HEK293T (cell line): ENCODE measurements at regions not wholly inside any gene's neighbourhood (a gene's known extent, or its start where the extent isn't known, plus 50 kb on each side); places are given as distances from the start of the nearest gene placed in this dataset.

Source experiments
- CTCF ChIA-PET: fragments of 350-600 bp; formaldehyde crosslinking; extraction: SDS; loops from one replicate; lab custom pipeline; 2021; ENCODE audit warnings: antibody characterized with exemption, inconsistent platforms; lab: Yijun Ruan, JAX
- POLR2A ChIA-PET: fragments of 350-600 bp; formaldehyde crosslinking; extraction: SDS; loops from one replicate; lab custom pipeline; 2020; ENCODE audit warnings: antibody characterized with exemption, inconsistent platforms; lab: Yijun Ruan, JAX
- DNase-seq: peaks from one replicate; pipeline ENCODE4 v3.0.0; 2012; ENCODE audit warnings: mixed read lengths; ENCODE audit errors: extremely low spot score
- ARNT ChIP-seq: fragments of 450-650 bp; IDR thresholded peaks from 2 replicates; pipeline ENCODE4 v1.6.1; 2017; ENCODE audit warnings: mild to moderate bottlenecking
- BHLHE40 ChIP-seq: fragments of 450-650 bp; IDR thresholded peaks from 2 replicates; pipeline ENCODE4 v1.6.1; 2016; ENCODE audit warnings: mild to moderate bottlenecking, moderate library complexity, borderline replicate concordance
- CTBP1 ChIP-seq: fragments of 450-650 bp; IDR thresholded peaks from 2 replicates; pipeline ENCODE4 v1.6.1; 2016; ENCODE audit warnings: borderline replicate concordance
- ELF4 ChIP-seq: fragments of 450-650 bp; IDR thresholded peaks from 2 replicates; pipeline ENCODE4 v1.6.1; 2017; ENCODE audit warnings: antibody characterized with exemption
- FOXA1 ChIP-seq: fragments of 450-650 bp; IDR thresholded peaks from 2 replicates; pipeline ENCODE4 v1.6.1; 2016; ENCODE audit warnings: mild to moderate bottlenecking
- FOXK2 ChIP-seq: fragments of 450-650 bp; IDR thresholded peaks from 2 replicates; pipeline ENCODE4 v1.6.1; 2016; ENCODE audit warnings: mild to moderate bottlenecking
- FOXM1 ChIP-seq: fragments of 450-650 bp; IDR thresholded peaks from 2 replicates; pipeline ENCODE4 v1.6.1; 2017; ENCODE audit warnings: mild to moderate bottlenecking, borderline replicate concordance
- HDGF ChIP-seq: fragments of 450-650 bp; IDR thresholded peaks from 2 replicates; pipeline ENCODE4 v1.6.1; 2017; ENCODE audit warnings: antibody characterized with exemption, borderline replicate concordance
- L3MBTL2 ChIP-seq: fragments of 450-650 bp; conservative IDR thresholded peaks from 2 replicates; pipeline ENCODE4 v1.6.1; 2016; ENCODE audit warnings: mild to moderate bottlenecking
- LEF1 ChIP-seq: fragments of 450-650 bp; IDR thresholded peaks from 2 replicates; pipeline ENCODE4 v1.6.1; 2017; ENCODE audit warnings: mild to moderate bottlenecking, borderline replicate concordance
- NFRKB ChIP-seq: fragments of 450-650 bp; IDR thresholded peaks from 2 replicates; pipeline ENCODE4 v1.6.1; 2016; ENCODE audit warnings: mild to moderate bottlenecking, moderate library complexity
- SP1 ChIP-seq: fragments of 450-650 bp; IDR thresholded peaks from 2 replicates; pipeline ENCODE4 v1.6.1; 2017
- SUZ12 ChIP-seq: fragments of 450-650 bp; IDR thresholded peaks from 2 replicates; pipeline ENCODE4 v1.6.1; 2016; ENCODE audit warnings: mild to moderate bottlenecking
- TARDBP ChIP-seq: fragments of 450-650 bp; IDR thresholded peaks from 2 replicates; pipeline ENCODE4 v1.6.1; 2016
- ZNF384 ChIP-seq: fragments of 450-650 bp; IDR thresholded peaks from 2 replicates; pipeline ENCODE4 v1.6.1; 2016
- TF ChIP-seq, protein P1 (sequence below): fragments of 450-650 bp; IDR thresholded peaks from 2 replicates; pipeline ENCODE4 v1.6.1; 2016

DNA sequence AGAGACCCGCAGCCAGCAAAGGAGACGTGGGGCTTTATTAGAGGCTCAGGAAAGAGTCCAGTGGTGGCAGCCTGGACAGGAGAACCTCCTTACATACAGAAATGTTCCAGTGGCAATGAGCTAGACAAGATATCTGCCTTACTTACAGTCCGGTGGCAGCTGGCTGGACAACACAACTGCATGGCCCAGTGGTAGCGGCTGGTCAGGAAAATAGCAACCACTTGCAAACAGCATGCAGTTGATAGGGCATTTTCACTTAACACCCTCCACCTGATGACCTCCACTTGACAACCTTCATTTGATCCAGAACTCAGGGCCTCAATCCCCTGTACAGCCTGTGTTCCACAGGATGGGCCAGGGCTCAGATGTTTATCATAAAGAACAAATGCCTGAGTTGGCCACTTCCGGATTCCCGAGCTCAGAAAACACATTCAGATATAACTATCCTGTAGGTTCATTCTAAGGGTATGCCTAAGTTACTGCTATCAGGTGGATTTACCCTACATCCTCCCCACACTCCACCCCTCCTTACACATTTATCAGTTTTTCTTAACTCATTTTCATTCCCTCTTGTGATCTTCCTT lies 63.3 kb upstream of the ITPRID2 start:
- ChIA-PET CTCF (no interaction called here), POLR2A (no interaction called here)
- no peak for TF ChIP-seq SUZ12
- TF ChIP-seq ZNF384: no peak
- no peak for TF ChIP-seq BHLHE40
- no peak for TF ChIP-seq SP1
- no peak for TF ChIP-seq CTBP1
- TF ChIP-seq LEF1: no peak
- TF ChIP-seq FOXK2: no peak
- TF ChIP-seq TARDBP: no peak
- no peak for TF ChIP-seq ARNT
- no peak for TF ChIP-seq FOXA1
- no peak for TF ChIP-seq NFRKB
- no peak for TF ChIP-seq L3MBTL2
- TF ChIP-seq HDGF: no peak
- DNase-seq: no peak

DNA sequence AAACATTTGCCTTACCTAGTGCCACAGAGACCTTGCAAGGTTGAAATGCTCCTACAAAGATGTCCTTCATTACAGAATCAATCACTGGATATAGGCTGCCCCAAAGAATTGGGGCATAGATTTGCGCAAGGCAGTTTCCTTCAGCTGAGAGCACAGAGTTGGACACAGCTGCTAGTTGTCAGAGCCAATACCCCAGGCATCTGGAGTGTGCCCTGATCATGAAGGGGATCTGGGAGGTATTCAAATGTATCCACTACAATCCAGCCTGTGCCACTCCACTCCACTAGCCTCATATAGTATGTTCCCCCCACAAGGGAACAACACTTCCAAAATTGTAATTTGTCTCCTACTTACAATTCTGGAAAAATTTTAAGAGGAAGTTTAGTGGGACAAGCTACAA lies 62.3 kb upstream of the ITPRID2 start:
- CTCF ChIA-PET: no interaction called here

DNA sequence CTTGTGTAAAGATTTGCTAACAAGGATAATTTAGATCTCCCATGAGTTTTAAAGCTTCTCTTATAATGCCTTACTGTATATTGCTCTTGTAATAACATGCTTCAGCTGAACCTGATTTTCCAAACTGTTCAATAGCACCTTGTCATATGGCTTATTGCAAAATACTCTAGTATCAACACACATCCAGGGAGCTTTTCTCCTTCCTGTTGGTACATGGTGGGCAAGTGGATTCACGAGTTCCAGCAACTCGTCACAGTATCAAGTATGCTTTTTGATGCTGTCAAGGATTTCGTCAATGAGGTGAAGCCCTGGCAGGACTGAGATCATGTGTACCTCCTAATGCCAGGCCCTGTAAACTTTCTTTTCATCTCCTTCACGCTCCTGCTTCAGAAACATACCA lies 59.5 kb upstream of the ITPRID2 start:
- TF ChIP-seq, protein P1, sequence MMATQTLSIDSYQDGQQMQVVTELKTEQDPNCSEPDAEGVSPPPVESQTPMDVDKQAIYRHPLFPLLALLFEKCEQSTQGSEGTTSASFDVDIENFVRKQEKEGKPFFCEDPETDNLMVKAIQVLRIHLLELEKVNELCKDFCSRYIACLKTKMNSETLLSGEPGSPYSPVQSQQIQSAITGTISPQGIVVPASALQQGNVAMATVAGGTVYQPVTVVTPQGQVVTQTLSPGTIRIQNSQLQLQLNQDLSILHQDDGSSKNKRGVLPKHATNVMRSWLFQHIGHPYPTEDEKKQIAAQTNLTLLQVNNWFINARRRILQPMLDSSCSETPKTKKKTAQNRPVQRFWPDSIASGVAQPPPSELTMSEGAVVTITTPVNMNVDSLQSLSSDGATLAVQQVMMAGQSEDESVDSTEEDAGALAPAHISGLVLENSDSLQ: no peak
- TF ChIP-seq ZNF384 (no peak), BHLHE40 (no peak), FOXM1 (no peak), ARNT (no peak), LEF1 (no peak), FOXK2 (no peak), HDGF (no peak), SP1 (no peak), NFRKB (no peak), TARDBP (no peak), L3MBTL2 (no peak), FOXA1 (no peak), SUZ12 (no peak), ELF4 (no peak)
- CTCF ChIA-PET: no interaction called here
- POLR2A ChIA-PET: no interaction called here
- no peak for DNase-seq

More for the DNA sequence above, 62.3 kb upstream of the ITPRID2 start:
- no peak for DNase-seq
- TF ChIP-seq HDGF (no peak), CTBP1 (no peak), TARDBP (no peak), FOXK2 (no peak), ZNF384 (no peak), NFRKB (no peak), BHLHE40 (no peak), FOXA1 (no peak), FOXM1 (no peak), ELF4 (no peak), LEF1 (no peak), SP1 (no peak), ARNT (no peak), SUZ12 (no peak), L3MBTL2 (no peak)
- TF ChIP-seq, protein P1: no peak
- POLR2A ChIA-PET: no interaction called here

DNA sequence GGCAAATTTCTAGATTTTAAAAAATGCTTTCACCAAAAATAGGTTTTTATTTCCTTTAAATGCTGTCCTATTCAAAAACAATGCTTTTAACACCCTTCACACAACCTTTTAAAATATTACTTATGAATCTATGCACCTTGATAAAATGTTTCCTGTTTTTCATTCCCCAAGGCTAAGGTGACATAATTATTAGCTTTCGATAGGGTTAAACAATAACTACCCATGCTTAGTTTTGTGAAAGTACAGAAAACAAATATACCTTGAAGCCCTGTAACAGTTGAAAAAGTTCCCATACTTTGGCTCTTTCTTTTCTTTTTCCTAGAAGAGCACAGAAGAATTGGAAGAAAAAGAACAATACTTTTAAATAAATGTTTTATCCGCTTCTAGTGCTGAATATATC lies 54.9 kb upstream of the ITPRID2 start:
- no peak for DNase-seq
- POLR2A ChIA-PET: no interaction called here
- CTCF ChIA-PET: no interaction called here
- no peak for TF ChIP-seq ZNF384

DNA sequence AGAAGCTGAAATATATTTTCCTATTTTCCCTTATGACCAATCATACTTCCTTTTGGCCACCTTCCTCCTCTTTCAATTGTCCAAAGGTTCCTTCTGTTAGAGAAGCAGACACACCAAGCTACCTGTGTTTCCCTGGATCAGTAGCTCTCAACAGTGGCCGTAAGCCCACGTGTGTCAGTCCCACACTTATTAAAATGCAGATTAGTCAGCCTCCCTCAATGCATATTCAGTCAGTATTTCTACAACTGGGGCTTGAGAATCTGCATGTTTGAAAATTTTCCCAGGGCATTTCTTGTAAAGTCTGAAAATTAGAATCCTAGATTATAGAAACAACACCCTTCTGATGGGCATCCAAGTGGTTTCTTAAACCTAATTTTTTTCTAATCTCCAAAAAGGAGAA lies 54.0 kb upstream of the ITPRID2 start:
- TF ChIP-seq BHLHE40: no peak
- TF ChIP-seq FOXK2: no peak
- TF ChIP-seq L3MBTL2: no peak
- no peak for TF ChIP-seq TARDBP
- TF ChIP-seq NFRKB: no peak
- TF ChIP-seq, protein P1: no peak
- no peak for TF ChIP-seq LEF1
- TF ChIP-seq ARNT: no peak
- no peak for TF ChIP-seq CTBP1
- TF ChIP-seq SP1: no peak
- TF ChIP-seq ZNF384: no peak
- TF ChIP-seq SUZ12: no peak
- TF ChIP-seq FOXM1: no peak
- no peak for DNase-seq
- ChIA-PET POLR2A (no interaction called here), CTCF (no interaction called here)

DNA sequence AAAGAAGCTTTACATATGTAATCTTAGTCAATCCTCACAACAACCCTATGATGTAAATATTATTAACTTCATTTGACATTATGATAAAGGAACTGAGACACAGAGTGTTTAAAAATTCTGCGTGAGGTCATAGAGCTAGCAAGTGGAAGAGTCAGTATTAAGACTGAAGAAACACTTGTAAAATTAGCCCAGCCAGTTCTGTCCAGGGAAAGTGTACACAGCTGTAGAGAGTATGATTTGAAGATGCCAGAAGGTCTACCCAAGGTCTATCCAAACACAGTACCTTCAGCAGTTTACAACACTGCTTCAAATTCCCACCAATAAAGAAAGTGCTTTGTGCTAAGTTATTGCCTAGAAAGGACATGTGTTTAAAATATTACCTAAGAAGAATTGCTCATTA lies 51.7 kb upstream of the ITPRID2 start:
- ChIA-PET POLR2A (no interaction called here), CTCF (interaction anchor here (0.8 kb wide), 1 partner anchor 114 kb away, joined by 3 read pairs; no protein-coding TSS in a partner anchor)
- TF ChIP-seq, protein P1: no peak
- no peak for TF ChIP-seq LEF1
- no peak for TF ChIP-seq CTBP1
- no peak for TF ChIP-seq FOXM1
- no peak for TF ChIP-seq SP1
- no peak for TF ChIP-seq NFRKB
- TF ChIP-seq L3MBTL2: no peak
- TF ChIP-seq SUZ12: no peak
- TF ChIP-seq ARNT: no peak
- TF ChIP-seq BHLHE40: no peak
- TF ChIP-seq FOXA1: no peak
- TF ChIP-seq ZNF384: no peak
- TF ChIP-seq TARDBP: no peak
- no peak for DNase-seq
